C1 segment of cervical spinal cord (tissue), 14 donors: ENCODE measurements at regions not wholly inside any gene's neighbourhood (a gene's known extent, or its start where the extent isn't known, plus 50 kb on each side); places are given as distances from the start of the nearest gene placed in this dataset.
"Not testable (repeated sequence)": the region's sequence is repeated elsewhere in the genome, so short reads cannot be mapped to it uniquely, and the experiment has no call there.

Source experiments
- DNase-seq, 14 donors: peaks; one replicate each; lab custom pipeline; 2025; lab: John Stamatoyannopoulos, UW

DNA sequence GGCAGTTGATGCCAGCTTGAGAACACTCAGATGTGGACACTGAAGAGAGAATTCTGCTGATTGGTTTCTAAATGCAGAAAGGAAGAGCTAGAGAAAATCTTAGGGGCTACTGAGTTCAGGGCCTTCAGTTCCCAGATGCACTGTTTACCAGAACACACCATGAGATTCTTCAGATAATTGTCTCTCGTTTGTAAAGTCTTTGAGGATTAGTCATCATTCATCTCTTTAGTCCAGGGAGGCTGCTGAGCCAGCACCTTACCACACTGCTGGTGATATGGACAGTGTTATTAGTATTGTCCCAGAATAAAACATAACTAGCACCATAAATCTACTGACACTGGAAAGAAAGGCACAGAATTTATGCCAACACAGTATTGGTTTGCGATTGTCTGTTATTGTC, 690.8 kb upstream of the CELF4 start:
- DNase-seq = no peak

DNA sequence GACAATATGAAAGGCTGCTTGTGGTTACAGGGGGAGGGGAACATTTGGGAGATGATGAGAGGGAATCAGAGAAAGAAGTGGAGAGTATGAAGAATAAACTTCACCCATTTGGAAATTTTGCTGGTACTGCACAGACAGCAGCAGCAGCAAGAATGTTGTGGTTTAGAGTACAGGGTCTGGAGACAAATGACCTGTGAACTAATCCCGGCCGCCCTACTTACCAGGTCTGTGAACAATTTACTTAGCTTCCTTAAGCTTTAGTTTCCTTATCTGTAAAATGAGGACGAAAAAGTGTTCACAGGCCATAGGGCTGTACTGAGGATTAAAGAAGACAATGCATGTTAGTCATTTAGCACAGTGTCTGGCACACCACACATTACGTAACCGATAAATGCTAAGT, 685.4 kb upstream of the CELF4 start:
- DNase-seq = no peak

DNA sequence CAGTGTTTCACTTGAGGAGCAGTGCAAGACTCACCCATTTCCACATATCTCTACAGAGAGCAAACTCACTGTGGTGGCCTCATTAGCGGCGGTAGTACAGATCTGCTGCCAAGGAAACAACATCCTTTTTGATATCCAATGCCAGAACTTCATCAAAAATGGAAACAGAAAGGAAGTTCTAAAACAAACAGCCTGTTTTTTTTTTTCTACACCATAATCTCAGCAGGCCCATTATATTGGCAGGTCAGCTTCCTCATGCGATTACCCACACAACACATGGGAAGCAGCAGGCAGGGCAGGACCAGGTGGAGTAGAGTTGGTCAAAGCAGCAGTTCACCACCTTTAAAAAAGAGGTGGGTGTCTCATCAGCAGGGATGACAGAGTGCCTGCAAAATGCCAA, 678.9 kb upstream of the CELF4 start:
- DNase-seq = peak in 2 of 14 donors; percentile 3 to 92

DNA sequence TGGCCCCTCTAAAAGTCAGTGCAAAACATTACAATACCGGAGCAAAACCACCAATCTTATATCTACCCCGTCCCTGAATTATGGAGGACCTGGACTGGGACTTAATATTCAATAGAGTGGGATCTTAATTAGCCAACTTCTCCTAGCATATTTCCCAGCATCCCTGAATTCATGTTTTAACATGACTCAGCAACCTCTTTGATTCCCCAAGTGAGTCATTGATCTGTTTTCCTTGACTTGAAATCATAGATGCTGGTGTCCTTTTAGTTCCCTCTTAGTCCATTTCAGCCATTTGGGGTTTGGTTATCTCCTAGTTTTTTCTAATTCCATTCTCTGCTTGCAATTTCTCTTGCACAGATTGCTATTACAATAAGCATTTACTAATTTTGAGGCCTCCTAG, 677.7 kb upstream of the CELF4 start:
- DNase-seq = no peak

DNA sequence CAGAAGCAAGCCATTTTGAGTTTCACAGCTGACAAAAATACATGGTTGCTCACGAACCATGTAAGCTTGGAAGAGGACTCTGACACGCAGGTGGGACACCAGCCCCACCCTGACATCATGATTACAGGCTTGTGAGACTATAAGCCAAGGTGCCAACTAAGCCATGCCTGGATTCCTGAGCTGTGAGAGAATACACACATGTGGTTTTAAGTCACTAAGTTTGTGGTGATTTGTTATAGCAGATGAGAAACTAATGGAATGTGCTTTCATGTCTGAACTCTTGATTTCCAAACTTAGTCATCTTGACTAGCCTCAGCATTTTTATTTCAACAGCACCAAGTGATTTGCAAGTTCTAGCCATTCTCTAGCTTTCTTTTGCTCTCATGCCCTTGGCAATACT, 676.1 kb upstream of the CELF4 start:
- DNase-seq = no peak

DNA sequence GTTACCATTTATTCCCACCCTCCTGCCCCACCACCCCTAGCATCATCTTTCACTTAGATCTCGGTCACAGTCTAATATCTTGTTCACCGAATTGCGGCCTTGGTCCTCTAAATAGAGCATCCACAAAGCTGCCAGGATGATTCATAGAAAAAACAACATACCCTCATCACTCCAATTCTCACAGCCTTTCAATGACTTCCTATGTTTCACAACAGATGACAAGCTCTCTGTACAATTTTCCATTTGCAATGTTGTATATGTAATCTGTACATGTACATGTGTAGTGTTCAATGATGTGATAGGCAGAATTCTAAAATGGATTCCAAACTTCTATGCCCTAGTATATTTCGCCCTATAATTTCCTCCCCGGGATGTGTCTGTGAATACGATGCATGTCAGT, 675.6 kb upstream of the CELF4 start:
- DNase-seq = no peak

DNA sequence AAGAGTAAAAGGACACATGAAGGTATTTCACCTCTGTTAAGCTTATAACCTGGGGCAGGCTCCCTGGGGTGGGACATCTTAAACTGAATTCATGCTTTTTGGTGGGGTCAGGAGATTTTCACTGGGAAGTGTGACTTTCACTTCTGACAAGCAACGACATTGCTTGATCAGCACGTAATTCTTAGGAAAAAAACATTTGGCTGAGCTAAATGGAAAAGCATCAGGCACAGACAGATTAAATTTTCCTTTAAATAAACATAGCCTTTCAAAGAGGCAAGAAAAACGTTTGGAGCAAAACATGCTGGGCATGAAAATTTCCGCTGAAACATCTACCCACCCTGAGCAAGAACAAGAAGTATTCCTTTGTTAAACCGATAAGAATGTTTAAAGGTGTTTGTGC, 674.0 kb upstream of the CELF4 start:
- no peak for DNase-seq

DNA sequence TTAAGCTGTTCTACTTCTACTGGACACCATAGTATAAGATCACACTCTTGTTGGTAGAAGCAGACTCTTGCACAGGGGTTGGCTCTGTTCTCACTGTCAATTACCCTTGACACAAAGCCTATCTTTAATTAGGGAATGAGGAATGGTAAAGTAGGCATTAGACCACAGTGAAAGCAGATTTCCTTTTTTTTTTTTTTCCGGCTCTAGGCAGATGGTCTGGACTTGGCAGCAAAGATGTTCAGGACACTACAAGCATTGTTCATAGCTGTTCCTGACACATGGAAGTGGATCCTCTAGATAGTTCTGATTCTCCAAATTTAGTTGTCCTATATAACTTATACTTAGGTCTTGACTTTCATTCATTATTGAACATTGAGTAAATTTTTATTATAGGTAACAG, 672.2 kb upstream of the CELF4 start:
- DNase-seq = peak in 1 of 14 donors; percentile 82

DNA sequence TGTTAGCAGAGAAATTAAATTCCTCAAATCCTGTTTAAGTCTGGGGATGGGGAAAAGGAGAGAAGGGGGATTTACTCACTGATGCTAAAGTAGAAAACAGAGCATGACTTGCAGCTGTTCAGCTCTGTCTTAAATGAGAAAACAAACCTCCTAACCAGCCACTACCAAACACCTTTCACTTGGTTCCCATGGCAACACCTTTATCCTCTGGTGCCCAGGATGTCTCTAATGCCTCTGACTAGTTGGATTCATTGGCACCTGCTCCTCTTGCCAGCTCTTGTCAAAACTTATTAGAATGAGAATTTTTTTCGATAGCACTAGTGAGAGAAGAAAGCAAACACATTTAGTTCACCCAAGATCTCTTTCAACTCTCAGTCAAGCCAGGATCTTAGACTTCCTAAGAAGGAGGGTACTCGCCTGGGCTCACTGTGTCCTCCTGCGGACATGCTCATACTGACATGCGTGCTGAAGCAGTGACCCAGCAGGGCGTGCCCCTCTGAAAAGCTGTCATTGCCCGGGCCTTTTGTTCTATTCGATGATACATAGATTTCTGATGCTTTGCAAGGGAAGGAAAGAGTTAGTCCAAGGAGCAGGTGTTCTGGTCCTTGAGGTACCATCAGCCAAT, 656.0 kb upstream of the CELF4 start:
- DNase-seq = peak in 1 of 14 donors; percentile 12

DNA sequence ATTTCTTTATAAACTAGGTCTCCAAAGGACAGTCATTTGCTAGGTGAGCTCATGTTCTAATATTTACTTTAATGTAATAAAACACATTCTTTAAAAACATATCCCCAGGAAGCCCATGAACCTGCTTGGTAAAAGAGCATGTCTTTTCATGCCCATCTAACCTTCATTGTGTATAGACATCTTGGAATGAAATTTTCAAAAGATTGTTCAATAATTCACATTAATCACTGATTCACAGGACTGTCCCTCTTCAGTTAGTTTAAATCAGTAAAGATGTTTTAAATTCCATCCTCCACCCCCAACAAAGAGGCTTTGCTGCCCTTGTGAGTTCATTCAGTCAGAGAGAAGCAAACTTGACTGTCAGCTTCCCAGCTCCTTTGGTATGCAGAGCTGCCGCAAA, 633.4 kb upstream of the CELF4 start:
- no peak for DNase-seq

DNA sequence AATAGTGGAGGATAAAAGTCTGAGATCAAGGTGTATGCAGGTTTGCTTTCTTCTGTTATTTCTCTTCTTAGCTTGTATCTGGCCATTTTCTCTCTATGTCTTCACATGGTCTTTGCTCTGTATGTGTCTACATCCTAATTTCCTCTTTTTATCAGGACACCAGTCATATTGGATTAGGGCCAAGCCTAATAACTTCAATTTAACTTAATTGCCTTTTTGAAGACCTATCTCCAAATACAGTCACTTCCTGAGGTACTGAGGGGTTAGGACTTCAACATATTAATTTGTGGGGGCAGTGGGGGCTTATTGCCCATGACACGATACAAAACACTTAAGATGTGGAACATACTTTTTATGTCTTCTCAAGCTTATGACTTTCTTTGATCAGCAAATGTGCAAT, 632.9 kb upstream of the CELF4 start:
- no peak for DNase-seq

DNA sequence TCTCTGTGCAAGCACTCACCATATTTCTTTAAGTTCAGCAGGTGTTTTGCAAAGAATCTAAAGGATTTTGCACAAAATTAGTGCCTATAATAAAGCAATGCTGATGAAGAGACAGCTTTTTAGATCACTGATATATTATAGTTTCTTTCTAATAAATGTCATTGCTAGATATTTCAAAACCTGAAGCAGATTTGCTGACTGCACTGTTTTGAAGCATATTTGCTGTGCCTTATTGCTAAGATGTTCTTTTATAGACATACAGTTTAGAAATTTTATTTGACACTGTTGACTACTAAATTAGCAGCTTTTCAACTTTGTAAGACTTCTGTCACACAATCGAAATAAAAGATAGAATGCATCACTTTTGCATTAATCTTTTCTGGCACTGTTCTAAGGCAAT, 620.9 kb upstream of the CELF4 start:
- DNase-seq = no peak

DNA sequence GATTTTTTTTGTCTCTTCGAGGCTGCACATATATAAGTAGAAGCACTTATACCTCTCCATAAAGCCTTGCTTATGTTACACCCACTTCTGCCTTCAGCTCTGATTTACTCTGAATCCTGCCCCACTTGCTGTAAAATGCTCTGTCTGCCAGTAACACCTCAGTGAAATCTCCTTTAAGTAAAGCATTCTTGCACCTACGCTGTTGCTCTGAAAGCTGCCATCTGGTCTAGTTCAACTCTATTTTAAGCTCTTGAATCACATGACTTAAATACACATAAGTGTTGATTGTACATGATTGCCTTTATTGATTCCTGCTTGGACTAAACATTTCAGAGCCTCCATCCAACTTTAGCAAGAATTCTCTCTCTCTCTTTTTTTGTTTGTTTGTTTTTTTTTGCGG, 609.0 kb upstream of the CELF4 start:
- DNase-seq = no peak

DNA sequence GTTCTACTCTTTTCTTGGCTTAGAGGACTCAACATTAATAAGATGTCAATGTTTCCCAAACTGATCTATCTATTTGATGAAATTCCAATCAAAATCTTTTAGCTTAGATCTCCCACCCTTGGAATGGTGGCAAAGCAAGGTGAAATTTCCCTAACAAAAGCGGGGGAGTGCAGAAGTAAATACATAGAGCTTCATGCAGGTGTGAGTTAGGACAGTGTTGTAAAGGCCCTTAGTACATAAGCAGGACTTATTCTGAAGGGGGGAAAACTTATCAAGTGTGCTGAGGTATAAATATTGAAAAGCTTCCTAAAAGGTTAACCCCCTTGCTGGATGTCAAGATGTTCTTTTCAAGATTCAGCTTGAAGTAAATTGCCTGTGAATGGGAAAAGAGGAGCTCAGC, 608.6 kb upstream of the CELF4 start:
- no peak for DNase-seq

DNA sequence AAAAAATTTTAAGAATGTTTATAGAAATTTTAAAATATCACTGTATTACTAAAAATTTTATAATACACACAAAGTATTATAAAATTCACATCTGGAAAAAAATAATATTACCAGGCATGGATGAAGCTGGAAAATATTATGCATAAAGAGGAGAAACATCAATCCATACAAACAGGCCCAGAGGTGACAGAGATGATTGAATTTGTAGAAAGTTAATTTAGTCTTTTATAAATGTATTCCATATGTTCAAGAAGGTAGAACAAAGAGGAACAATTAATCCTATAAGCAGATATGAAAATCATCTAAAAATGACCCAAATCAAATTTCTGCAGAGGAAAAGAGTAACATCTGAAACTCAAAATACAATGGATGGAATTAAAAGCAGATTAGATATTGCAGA, 605.2 kb upstream of the CELF4 start:
- DNase-seq = no peak

DNA sequence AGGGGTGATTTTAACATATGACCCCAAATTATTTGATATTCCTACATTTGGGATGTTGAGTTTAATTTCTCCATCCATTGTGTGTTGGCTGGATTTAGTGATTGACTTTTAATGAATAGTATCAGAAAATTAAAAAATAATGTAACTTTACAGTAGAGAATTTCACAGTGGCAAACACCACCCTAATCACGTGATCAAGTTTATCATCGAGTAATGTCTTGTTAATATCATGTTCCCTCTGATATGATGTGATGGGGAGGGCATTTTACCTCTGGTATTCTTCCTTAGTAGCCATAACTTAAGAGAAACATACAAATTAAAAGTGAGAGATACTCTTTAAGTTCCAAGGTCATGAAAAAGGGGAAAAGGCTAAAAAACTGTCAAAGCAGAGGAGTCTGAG, 602.0 kb upstream of the CELF4 start:
- DNase-seq = no peak

DNA sequence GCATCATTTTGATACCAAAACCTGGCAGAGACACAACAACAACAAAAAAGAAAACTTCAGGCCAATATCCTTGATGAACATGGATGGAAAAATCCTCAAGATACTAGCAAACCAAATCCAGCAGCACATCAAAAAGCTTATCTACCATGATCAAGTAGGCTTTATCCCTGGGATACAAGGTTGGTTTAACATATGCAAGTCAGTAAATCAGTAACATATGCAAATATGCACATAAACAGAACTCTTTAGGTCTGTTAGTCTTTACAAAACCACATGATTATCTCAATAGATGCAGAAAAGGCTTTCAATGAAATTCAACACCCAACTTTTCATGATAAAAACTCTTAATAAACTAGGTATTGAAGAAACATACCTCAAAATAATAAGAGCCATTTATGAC, 587.5 kb upstream of the CELF4 start:
- not testable (repeated sequence) for DNase-seq

DNA sequence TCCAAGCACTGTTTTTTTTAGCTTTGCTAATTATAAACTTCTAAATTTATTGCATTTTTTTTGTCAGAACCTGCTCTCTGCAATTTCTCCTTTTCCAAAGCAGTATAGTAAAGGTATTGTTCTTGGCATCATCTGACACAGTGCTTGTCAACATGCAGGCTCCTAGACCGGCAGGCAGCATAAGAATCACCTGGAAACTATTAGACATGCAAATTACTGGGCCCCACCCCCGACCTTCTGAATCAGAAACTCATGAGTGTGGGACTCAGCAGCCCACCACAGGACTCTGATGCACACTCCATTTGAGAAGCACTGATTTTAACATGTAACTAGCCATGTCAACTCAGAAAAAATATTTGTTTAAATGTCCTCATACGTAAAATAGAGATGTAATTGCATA, 551.1 kb upstream of the CELF4 start:
- no peak for DNase-seq

DNA sequence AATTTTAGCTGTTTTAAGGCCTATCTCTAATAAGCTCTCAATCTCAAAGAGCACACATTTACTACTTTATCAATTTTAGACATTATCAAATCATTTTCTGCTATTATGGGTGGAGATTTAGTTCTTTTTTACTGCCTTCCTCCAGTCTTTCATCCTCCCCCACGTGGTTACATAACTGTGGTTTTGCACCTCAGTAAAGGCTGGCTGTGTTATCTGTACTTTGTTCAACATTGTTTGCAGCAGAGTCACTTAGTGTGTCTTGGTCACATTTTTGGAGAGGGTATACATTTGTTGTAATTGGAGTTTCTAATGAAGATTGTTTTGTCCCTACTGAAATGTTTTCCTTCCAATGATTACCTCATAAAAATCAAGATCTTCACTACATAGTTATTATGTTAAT, 549.6 kb upstream of the CELF4 start:
- DNase-seq = no peak

DNA sequence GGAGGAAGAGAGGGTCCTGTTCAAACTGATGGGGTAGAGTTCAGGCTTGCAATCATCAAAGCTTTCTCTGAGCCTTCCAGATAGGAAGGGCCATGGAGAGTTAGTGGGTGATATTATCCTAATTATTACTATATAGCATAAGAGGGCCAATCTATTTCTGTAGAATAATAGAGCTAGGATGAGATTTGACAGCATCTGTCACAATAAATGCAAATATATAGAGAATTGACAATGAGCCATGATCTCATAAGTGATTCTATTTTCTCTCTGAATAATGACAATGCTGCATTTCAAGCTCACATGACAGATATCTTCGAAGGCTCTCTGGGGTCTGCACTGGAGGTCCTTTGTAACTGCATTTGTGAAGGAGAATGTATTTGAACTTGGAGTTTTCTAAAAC, 521.9 kb upstream of the CELF4 start:
- DNase-seq = no peak

DNA sequence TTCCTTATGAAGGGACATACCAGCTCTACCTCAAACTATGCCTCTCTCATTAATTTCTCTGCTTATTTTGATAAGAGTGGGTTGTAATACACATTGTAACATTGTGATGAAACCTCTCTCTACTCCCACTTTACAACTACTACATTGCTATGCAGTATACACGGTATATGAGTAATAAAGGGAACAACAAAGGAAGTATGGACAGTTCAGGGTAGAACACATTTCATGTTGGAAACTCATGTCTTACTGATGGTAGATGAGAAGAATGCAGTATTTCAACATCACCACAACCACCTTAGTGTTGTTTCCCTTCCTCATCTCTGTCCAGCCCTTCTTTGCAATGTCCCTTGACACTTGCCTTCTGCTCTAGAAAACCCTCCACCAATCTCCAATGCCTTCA, 515.9 kb upstream of the CELF4 start:
- DNase-seq = no peak

DNA sequence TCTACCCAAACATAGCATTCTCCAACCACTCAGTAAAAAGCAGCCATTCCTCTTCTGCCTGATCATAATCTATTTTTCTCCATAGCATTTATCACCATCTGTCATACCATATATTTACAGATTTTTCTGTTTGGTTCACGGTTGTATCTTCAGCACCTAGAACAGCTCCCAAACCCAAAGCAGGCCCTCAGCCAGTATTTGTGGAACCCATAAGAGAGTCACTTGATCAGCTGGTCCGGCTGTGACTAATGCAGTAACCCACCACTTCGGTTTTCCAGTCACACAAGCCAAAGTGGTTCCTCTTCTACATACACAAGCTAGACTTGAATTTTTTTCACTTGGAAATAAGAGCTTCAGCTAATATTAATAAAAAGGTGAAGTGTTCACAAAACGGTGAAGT, 511.6 kb upstream of the CELF4 start:
- no peak for DNase-seq

DNA sequence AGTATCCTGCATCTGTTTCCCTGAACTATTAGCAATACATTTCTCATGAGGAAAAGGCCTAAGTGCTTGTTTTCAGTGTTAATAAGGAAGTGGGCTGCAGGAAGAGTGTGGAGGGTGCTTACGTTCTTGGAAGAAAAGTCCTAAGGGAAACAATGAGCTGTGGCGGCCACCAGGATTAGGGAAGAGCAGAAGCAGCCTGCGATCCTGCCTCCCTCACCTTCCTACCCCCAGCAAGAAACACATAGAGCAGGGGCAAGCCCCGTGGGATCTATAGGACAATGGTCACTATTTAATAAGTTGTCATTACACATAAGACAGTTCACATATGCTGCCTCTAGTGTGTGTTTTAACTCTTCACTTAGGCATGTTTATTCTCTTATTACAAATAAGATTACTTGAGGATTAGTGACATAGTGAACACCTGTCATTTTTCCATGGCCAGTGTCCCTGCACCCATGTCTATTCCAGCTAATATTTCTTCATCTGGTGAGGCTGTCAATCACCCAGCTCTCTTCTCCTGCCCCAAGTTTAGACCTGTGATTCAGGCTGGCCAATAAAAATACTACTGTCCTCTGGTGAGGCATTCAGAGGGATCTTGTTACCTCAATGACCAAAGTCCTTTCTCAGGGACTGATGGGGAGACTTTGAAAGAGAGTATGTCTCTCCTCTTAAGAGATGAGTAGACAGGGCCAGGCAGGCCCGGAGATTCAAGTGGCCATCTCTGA, 510.9 kb upstream of the CELF4 start:
- no peak for DNase-seq
